Fibroblast of villous mesenchyme (primary cell): ENCODE measurements at regions not wholly inside any gene's neighbourhood (a gene's known extent, or its start where the extent isn't known, plus 50 kb on each side); places are given as distances from the start of the nearest gene placed in this dataset.

Experiments
- DNase-seq: peaks from one replicate; pipeline ENCODE4 v3.0.0-alpha.2; 2010; ENCODE audit warnings: low read depth
- H3K4me3 ChIP-seq: 2 replicates; pipeline ENCODE4 v1.5.1; 2011; ENCODE audit warnings: low read depth, mild to moderate bottlenecking, low read length
- TF ChIP-seq, protein P1 (sequence below): IDR thresholded peaks from 2 replicates; pipeline ENCODE4 v1.5.1; 2012; ENCODE audit warnings: low read depth, mild to moderate bottlenecking, low read length; ENCODE audit not compliant: insufficient read depth

DNA sequence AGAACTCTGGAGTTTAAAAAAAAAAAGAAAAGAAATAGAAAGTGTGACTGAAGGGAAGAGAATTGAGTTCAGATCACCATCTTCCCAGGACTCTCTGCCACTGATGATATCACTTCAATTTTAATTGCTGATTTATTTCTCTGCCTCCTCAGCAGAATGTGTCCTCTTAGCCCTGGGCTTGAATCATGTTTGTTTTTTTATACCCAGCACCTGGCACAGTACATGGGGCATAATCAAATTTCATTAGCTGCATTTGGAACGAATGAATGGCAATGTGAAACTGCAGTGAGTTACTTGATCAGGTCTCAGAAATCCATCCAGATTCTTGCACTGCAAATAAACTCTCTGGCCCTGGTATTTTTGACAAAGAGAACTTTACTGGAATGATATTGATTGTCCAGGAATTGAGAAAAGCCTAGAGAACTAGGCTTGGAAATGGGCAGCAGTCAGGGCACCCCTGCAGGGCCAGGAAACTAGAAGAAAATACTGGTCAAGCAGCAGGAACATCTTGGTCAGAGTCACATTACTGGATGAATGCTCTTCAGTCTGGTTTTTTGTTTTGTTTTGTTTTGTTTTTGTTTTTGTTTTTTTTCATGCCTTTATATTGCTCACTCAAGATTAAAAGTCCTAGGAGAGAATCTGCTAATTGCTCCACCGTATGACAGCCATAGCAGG lies 103.8 kb upstream of the FAM78B start:
- no peak for DNase-seq
- TF ChIP-seq, protein P1, sequence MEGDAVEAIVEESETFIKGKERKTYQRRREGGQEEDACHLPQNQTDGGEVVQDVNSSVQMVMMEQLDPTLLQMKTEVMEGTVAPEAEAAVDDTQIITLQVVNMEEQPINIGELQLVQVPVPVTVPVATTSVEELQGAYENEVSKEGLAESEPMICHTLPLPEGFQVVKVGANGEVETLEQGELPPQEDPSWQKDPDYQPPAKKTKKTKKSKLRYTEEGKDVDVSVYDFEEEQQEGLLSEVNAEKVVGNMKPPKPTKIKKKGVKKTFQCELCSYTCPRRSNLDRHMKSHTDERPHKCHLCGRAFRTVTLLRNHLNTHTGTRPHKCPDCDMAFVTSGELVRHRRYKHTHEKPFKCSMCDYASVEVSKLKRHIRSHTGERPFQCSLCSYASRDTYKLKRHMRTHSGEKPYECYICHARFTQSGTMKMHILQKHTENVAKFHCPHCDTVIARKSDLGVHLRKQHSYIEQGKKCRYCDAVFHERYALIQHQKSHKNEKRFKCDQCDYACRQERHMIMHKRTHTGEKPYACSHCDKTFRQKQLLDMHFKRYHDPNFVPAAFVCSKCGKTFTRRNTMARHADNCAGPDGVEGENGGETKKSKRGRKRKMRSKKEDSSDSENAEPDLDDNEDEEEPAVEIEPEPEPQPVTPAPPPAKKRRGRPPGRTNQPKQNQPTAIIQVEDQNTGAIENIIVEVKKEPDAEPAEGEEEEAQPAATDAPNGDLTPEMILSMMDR, result no peak
- no peak overlapping the region for H3K4me3 ChIP-seq

DNA sequence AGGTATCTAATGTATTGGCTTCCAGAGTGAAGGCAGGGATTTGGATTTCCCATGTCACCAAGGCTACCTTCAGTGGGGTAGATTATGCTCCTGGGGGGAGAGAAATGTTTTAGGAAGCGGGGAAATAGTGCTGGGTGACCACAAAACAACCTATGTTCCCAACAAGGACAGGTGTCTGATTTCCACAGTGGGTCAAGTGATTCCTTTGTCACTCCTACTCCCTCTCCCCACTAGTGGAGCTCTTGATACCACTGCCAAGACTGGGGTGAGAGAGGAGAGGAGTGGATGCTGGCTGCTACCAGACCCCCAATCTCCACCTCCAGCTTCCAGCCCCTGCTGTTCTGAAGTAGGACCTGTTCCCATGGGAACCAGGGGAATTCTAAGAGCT lies 104.3 kb upstream of the FAM78B start:
- TF ChIP-seq, protein P1, result no peak
- H3K4me3 ChIP-seq, result no peak overlapping the region
- DNase-seq, result no peak

DNA sequence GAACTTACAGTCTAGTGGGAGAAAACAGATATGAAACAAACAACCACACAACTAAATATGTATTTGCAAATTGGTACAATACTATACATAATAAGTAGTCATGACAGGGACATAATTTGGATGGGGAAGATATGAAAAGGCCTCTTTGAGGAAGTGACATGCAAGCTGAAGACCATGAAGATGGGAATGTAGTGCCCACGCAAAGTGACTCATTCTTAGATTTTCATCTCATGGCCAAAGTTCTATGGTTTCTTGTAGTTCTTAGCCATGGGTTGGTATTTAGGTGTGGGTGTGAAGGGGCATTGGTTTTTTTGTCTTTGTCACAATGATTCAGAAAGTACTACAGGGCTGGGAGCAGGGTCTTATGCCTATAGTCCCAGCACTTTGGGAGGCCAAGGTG lies 105.4 kb upstream of the FAM78B start:
- no peak overlapping the region for H3K4me3 ChIP-seq
- no peak for DNase-seq
- TF ChIP-seq, protein P1, result no peak

DNA sequence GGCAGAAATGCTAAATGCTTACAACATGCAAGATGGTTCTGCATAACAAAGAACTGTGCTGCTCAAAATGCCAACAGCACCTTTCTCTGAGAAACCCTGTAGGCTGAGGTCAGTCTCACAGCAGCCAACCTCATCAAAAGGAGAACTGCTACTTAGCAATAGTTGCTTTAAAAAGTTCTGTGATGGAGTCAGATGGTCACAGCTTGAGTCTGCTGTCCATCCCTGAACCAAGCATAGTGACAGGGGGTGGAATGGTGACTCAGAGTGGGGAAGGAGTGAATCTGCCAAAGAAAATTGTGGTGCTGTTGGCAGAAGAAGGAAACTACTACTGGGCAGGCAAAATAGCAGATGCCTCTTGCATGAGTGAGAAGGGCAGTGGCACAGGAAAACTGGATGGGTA lies 106.0 kb upstream of the FAM78B start:
- H3K4me3 ChIP-seq, result no peak overlapping the region
- TF ChIP-seq, protein P1, result no peak
- DNase-seq, result no peak

DNA sequence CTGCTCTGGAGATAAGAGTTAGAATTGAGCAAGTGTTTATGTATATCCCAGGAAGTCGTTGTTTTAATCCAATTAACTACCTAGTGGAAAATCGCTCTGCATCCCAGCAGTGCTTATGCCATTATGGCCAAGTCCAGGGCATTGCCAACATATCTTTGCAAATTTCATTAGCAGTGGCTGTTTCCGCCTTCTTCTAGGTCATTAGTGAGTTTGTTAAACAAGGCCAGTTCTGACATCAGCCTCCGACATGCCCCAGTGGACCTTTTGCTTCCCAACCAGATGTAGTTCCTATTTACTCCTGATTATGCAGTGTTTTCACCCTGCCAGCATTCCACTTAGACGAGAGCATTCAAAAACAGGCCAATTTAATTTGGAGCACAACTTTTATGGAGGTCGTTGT lies 106.8 kb upstream of the FAM78B start:
- no peak for DNase-seq
- TF ChIP-seq, protein P1, result no peak
- H3K4me3 ChIP-seq, result no peak overlapping the region

DNA sequence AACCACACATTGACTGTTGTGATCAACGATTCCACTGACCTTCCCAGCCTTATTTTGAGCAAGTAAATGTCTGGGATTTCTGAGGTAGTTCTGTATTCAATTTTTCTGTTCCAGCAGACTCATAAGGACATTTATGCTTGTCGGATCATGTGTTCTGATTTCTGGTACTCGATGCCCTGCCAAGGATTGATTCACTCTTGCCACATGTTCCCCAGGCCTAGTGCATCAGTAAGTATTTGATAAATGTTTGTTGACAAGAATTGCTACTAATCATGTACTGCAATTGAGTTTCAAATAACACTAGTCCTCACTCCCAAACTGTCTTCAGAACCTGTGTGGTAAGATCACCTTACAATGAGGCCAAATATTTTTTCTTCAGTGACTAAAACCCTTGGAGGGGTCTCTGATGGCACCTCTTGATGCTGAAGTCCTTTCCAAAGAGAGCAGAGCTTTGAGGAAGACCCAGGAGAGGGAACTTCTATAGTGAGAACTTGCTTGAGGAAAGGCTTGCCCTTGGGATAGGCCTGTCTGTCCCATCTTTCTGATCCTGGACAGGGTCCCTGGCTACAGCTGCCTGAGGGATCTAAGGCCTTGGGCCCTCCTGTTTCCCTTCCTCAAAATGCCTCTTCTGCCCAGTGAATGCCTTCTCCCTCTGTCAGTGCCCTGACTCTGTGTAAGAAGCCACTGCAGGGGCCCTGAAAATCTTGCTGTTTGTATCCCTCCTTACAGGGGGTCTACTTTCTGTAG lies 115.8 kb upstream of the FAM78B start:
- no peak overlapping the region for H3K4me3 ChIP-seq
- DNase-seq, result no peak
- TF ChIP-seq, protein P1, result no peak
